ENCODE measurements at regions not wholly inside any gene's neighbourhood (a gene's known extent, or its start where the extent isn't known, plus 50 kb on each side); places are given as distances from the start of the nearest gene placed in this dataset.

GRCh38 chr6:33872761-33873160, 69.0 kb upstream of the MLN start:
- Histone ChIP-seq H3K79me2 (ENCODE audit: insufficient read depth, low read length) (no peaks in the 10 kb centered on the region), H2AFZ (ENCODE audit: low read depth, low read length, poor library complexity, severe bottlenecking) (no peak overlapping the region), H3K36me3 (ENCODE audit: control insufficient read depth in 1 of 2, insufficient read depth in 2 of 2, low read length in 2 of 2) (no peaks in the 10 kb centered on the region), H3K4me1 (ENCODE audit: control insufficient read depth in 1 of 2, insufficient read depth in 2 of 2, low read length in 2 of 2) (no peaks in the 10 kb centered on the region), H3K9me2 (ENCODE audit: insufficient read depth) (no peaks in the 10 kb centered on the region), H4K20me1 (ENCODE audit: insufficient read depth) (no peaks in the 10 kb centered on the region), H3K9me3 (ENCODE audit: control insufficient read depth in 1 of 2, insufficient read depth in 1 of 2, low read depth in 1 of 2, low read length in 2 of 2) (no peaks in the 10 kb centered on the region), H3K9ac (ENCODE audit: low read length) (no peak overlapping the region), H3K27me3 (ENCODE audit: insufficient read depth, low read length) (no peaks in the 10 kb centered on the region; the same call in 1 of the 2 replicates), H3K4me2 (ENCODE audit: low read length) (no peak overlapping the region), H3K27ac (ENCODE audit: low read depth, low read length) (no peak overlapping the region), H3K4me3 (replicated peaks in 1 of 2; ENCODE audit: low read depth in 1 of 2, low read length in 2 of 2) (no peak overlapping the region)
- intact Hi-C loops (cut with micrococcal nuclease): no loop called here
- TF ChIP-seq ATF3 (IDR thresholded peaks at IDR 0.05) (no peak), JUND (IDR thresholded peaks at IDR 0.05) (no peak)
- BruUV-seq (replicated peaks): no TSS peak
- POLR2A ChIA-PET: no interaction called here
- DNase-seq (ENCODE audit: low read depth, low spot score) (no peak), ATAC-seq (no peak)
- CTCF ChIA-PET: no interaction called here
- RAD21 ChIA-PET (ENCODE audit: low non-redundant PET in 1 of 2, low total read pairs in 2 of 2, uncharacterized antibody in 2 of 2, unreplicated experiment in 2 of 2): no interaction called here

- no peak overlapping the region for H3K9ac ChIP-seq (ENCODE audit: low read length)
- ATAC-seq: no peak
- H3K4me1 ChIP-seq (ENCODE audit: control insufficient read depth in 1 of 2, insufficient read depth in 2 of 2, low read length in 2 of 2): no peaks in the 10 kb centered on the region
- CTCF ChIA-PET: no interaction called here
- no peak overlapping the region for H2AFZ ChIP-seq (ENCODE audit: low read depth, low read length, poor library complexity, severe bottlenecking)
- H3K4me2 ChIP-seq (ENCODE audit: low read length): no peak overlapping the region
- RAD21 ChIA-PET (ENCODE audit: low non-redundant PET in 1 of 2, low total read pairs in 2 of 2, uncharacterized antibody in 2 of 2, unreplicated experiment in 2 of 2): no interaction called here
- no peak overlapping the region for H3K27ac ChIP-seq (ENCODE audit: low read depth, low read length)
- no peaks in the 10 kb centered on the region for H4K20me1 ChIP-seq (ENCODE audit: insufficient read depth)
- no peak for TF ChIP-seq ZFX (IDR thresholded peaks at IDR 0.05)
- TF ChIP-seq RAD21 (IDR thresholded peaks at IDR 0.05; ENCODE audit: low read depth): no peak
- TF ChIP-seq, protein P1, sequence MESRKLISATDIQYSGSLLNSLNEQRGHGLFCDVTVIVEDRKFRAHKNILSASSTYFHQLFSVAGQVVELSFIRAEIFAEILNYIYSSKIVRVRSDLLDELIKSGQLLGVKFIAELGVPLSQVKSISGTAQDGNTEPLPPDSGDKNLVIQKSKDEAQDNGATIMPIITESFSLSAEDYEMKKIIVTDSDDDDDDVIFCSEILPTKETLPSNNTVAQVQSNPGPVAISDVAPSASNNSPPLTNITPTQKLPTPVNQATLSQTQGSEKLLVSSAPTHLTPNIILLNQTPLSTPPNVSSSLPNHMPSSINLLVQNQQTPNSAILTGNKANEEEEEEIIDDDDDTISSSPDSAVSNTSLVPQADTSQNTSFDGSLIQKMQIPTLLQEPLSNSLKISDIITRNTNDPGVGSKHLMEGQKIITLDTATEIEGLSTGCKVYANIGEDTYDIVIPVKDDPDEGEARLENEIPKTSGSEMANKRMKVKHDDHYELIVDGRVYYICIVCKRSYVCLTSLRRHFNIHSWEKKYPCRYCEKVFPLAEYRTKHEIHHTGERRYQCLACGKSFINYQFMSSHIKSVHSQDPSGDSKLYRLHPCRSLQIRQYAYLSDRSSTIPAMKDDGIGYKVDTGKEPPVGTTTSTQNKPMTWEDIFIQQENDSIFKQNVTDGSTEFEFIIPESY (IDR thresholded peaks at IDR 0.05; ENCODE audit: extremely low read depth, insufficient replicate concordance, low read length): no peak
- TF ChIP-seq, protein P2, sequence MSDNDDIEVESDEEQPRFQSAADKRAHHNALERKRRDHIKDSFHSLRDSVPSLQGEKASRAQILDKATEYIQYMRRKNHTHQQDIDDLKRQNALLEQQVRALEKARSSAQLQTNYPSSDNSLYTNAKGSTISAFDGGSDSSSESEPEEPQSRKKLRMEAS (IDR thresholded peaks at IDR 0.05): no peak
- TF ChIP-seq EZH2 (IDR thresholded peaks at IDR 0.05): no peak
- TF ChIP-seq SP1 (IDR thresholded peaks at IDR 0.05; ENCODE audit: low read depth): no peak
- TF ChIP-seq ATF3 (IDR thresholded peaks at IDR 0.05): no peak
- no peak for TF ChIP-seq EGR1 (IDR thresholded peaks at IDR 0.05; ENCODE audit: low read depth)
- no peak for TF ChIP-seq POLR2AphosphoS5 (IDR thresholded peaks at IDR 0.05; ENCODE audit: low read depth, low read length)
- TF ChIP-seq SRF (IDR thresholded peaks at IDR 0.05; ENCODE audit: low read depth): no peak
- H3K79me2 ChIP-seq (ENCODE audit: insufficient read depth, low read length): no peaks in the 10 kb centered on the region
- no peak overlapping the region for H3K4me3 ChIP-seq (replicated peaks in 1 of 2; ENCODE audit: low read depth in 1 of 2, low read length in 2 of 2)
- H3K27me3 ChIP-seq (ENCODE audit: insufficient read depth, low read length): no peaks in the 10 kb centered on the region
- no peaks in the 10 kb centered on the region for H3K9me2 ChIP-seq (ENCODE audit: insufficient read depth)
- POLR2A ChIA-PET: no interaction called here
- H3K9me3 ChIP-seq (ENCODE audit: control insufficient read depth in 1 of 2, insufficient read depth in 1 of 2, low read depth in 1 of 2, low read length in 2 of 2): no peaks in the 10 kb centered on the region
- no peak for DNase-seq (ENCODE audit: low read depth, low spot score)
- H3K36me3 ChIP-seq (ENCODE audit: control insufficient read depth in 1 of 2, insufficient read depth in 2 of 2, low read length in 2 of 2): no peaks in the 10 kb centered on the region
- intact Hi-C loops (cut with micrococcal nuclease): no loop called here
- no TSS peak for BruUV-seq (replicated peaks)
Observed at GRCh38 chr6:33869826-33870423, 66.1 kb upstream of the MLN start.

Data from HCT116 (cell line).